CD4-positive, alpha-beta T cell treated with Interleukin-2 at 100 ng/mL for 4 hours (primary cell): ENCODE measurements at regions not wholly inside any gene's neighbourhood (a gene's known extent, or its start where the extent isn't known, plus 50 kb on each side); places are given as distances from the start of the nearest gene placed in this dataset.

Source experiments
- DNase-seq: peaks from one replicate; pipeline ENCODE4 v3.0.0-alpha.2; 2020; ENCODE audit warnings: low spot score

GRCh38 chr2:106572541-106573450, 85.6 kb downstream of the CD8B2 start:
- no peak for DNase-seq

DNA sequence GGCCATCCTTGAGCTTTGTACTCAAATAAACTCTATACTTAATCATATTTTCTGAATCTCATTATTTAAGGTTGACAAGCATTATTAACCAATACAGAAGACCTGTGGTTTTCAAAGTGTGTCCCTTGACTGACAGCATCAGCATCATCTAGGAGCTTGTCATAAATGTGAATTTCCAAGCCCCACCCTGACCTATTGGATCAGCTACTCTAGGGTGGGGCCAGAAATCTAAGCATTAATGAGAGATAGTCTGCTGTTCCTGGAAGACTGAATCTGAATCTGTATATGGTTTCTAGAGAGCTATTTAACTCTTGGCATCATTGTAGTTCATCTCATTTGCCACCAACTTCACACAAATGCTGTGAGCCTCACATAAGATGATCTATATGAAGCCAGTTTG, 86.6 kb downstream of the CD8B2 start:
- DNase-seq = no peak

GRCh38 chr2:106575955-106576354, 88.8 kb downstream of the CD8B2 start:
- DNase-seq = no peak

DNA sequence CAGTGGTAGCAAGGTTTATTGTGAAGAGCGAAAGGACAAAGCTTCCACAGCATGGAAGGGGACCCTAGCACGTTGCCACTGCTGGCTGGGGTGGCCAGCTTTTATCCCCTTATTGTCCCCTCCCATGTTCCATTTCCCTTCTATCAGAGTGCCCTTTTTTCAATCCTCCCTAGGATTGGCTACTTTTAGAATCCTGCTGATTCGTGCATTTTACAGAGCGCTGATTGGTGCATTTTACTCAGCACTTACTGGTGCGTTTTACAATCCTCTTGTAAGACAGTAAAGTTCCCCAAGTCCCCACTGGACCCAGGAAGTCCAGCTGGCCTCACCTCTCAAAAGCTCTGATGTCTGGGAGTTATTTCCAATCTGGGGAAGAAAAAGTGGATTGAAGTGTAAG, 90.1 kb downstream of the CD8B2 start:
- DNase-seq = no peak

- no peak for DNase-seq
Observed at GRCh38 chr2:106579750-106580197, 92.6 kb downstream of the CD8B2 start.

- DNase-seq = no peak
Observed at GRCh38 chr2:106580241-106580640, 93.1 kb downstream of the CD8B2 start.

GRCh38 chr2:106581328-106581727, 94.2 kb downstream of the CD8B2 start:
- DNase-seq = no peak

GRCh38 chr2:106581755-106582147, 94.6 kb downstream of the CD8B2 start:
- DNase-seq = no peak

GRCh38 chr2:106582148-106583143, 95.3 kb downstream of the CD8B2 start:
- DNase-seq = peak; percentile 63

GRCh38 chr2:106584304-106584954, 97.3 kb downstream of the CD8B2 start:
- DNase-seq = no peak

- no peak for DNase-seq
Observed at GRCh38 chr2:106596844-106597243, 109.7 kb downstream of the CD8B2 start.

GRCh38 chr2:106599540-106599939, 112.4 kb downstream of the CD8B2 start:
- no peak for DNase-seq

GRCh38 chr2:106602042-106602441, 114.9 kb downstream of the CD8B2 start:
- DNase-seq = no peak

GRCh38 chr2:106606652-106607051, 119.5 kb downstream of the CD8B2 start:
- DNase-seq = no peak

DNA sequence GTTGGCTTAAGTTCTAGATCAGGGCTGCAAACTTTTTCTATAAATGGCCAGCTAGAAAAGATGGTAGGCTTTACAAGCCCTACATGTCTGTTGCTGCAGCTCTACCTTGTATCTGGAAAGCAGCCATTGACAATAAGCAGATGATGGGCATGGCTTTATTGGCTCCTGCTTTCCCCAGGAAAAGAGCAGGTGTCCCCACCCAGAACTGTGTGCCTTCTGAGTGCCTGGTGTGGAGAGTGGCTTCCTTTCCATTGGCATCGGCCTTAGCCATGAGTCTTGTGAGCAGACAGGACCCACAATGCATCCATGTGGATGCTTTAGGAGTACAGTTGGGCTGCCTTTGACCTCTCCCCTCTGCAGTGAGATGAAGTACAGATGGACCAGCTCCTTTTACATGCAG, 120.2 kb downstream of the CD8B2 start:
- DNase-seq = no peak

GRCh38 chr2:106609780-106610179, 122.6 kb downstream of the CD8B2 start:
- DNase-seq = no peak

GRCh38 chr2:106614511-106615291, 127.5 kb downstream of the CD8B2 start:
- DNase-seq = no peak

GRCh38 chr2:106618614-106619013, 131.4 kb downstream of the CD8B2 start:
- no peak for DNase-seq

DNA sequence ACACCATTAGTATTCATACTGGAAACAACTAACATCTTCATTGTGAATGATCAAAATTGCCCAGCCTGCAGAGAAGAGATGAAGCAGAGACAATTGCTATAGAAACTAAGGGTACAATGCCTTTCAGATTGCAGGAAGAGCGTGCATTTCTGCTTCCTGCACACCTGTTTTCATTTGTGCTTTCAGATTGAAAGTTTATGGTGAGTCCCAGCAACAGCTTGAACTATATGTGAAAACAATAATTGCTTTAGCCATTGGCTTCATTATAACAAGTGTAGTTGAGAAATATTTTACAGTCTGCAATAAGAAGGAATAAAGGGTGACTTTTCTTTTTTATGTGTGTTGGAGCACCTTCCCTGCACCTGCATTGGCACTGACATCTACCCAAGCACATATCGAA, 136.3 kb downstream of the CD8B2 start:
- no peak for DNase-seq

GRCh38 chr2:106624787-106625380, 137.7 kb downstream of the CD8B2 start:
- DNase-seq = no peak

- DNase-seq = no peak
Observed at GRCh38 chr2:106628377-106628776, 141.2 kb downstream of the CD8B2 start.
